ENCODE measurements at regions not wholly inside any gene's neighbourhood (a gene's known extent, or its start where the extent isn't known, plus 50 kb on each side); places are given as distances from the start of the nearest gene placed in this dataset.
A peak's percentile ranks its signal among the peaks of the same experiment; 100 is the strongest.
"Not testable (repeated sequence)": the region's sequence is repeated elsewhere in the genome, so short reads cannot be mapped to it uniquely, and the experiment has no call there.

GRCh38 chr2:87466591-87467120 lies 281.2 kb upstream of the PLGLB2 start:
- TF ChIP-seq CTCF (IDR thresholded peaks at IDR 0.05) = peak in 1 of 5 experiments; percentile 13
- H3K27me3 ChIP-seq; H3K36me3 ChIP-seq; intact Hi-C loops (cut with DNase I; ENCODE audit: low total_unique reads); in situ Hi-C loops (cut with MboI; ENCODE audit: low pct_ligation_motif_present in 1 of 4, low pct_unique_long_range_greater_than_20kb in 1 of 4, low sequenced_read_pairs in 3 of 4); H3K4me1 ChIP-seq; H3K27ac ChIP-seq; H3K4me3 ChIP-seq; H3K9me3 ChIP-seq: not testable (repeated sequence)
- 51 to 82% methylated on average over 4 to 6 of the region's 8 CpGs for WGBS, 2 donors (ENCODE audit: low coverage in 1 of 2)
- peak; percentile 68 for DNase-seq

GRCh38 chr2:87468429-87468981 lies 279.4 kb upstream of the PLGLB2 start:
- H3K36me3 ChIP-seq; DNase-seq; H3K4me3 ChIP-seq; intact Hi-C loops (cut with DNase I; ENCODE audit: low total_unique reads); H3K4me1 ChIP-seq; in situ Hi-C loops (cut with MboI; ENCODE audit: low pct_ligation_motif_present in 1 of 4, low pct_unique_long_range_greater_than_20kb in 1 of 4, low sequenced_read_pairs in 3 of 4); H3K9me3 ChIP-seq; H3K27me3 ChIP-seq: not testable (repeated sequence)
- H3K27ac ChIP-seq = peak overlapping the region; percentile 9 to 48 (median 34)
- WGBS, 2 donors (ENCODE audit: low coverage in 1 of 2) = 78 to 100% methylated on average over 1 to 11 of the region's 12 CpGs

- in situ Hi-C loops (cut with MboI; ENCODE audit: low pct_ligation_motif_present in 1 of 4, low pct_unique_long_range_greater_than_20kb in 1 of 4, low sequenced_read_pairs in 3 of 4); H3K36me3 ChIP-seq; H3K4me1 ChIP-seq; H3K4me3 ChIP-seq; H3K9me3 ChIP-seq; H3K27me3 ChIP-seq; intact Hi-C loops (cut with DNase I; ENCODE audit: low total_unique reads): not testable (repeated sequence)
- DNase-seq = peak; percentile 61
- WGBS, 2 donors (ENCODE audit: low coverage in 1 of 2) = 40 to 66% methylated on average over 1 to 15 of the region's 19 CpGs
- H3K27ac ChIP-seq = peak overlapping the region; percentile 35 to 44 (median 42)
These were observed 278.4 kb upstream of the PLGLB2 start for GRCh38 chr2:87469180-87470151.

GRCh38 chr2:87470381-87471380 lies 277.2 kb upstream of the PLGLB2 start:
- peak; percentile 40 for DNase-seq
- H3K4me3 ChIP-seq; H3K36me3 ChIP-seq; in situ Hi-C loops (cut with MboI; ENCODE audit: low pct_ligation_motif_present in 1 of 4, low pct_unique_long_range_greater_than_20kb in 1 of 4, low sequenced_read_pairs in 3 of 4); intact Hi-C loops (cut with DNase I; ENCODE audit: low total_unique reads); H3K9me3 ChIP-seq; H3K27me3 ChIP-seq; H3K4me1 ChIP-seq: not testable (repeated sequence)
- H3K27ac ChIP-seq = peak overlapping the region; percentile 7 to 52 (median 45)
- WGBS, 2 donors (ENCODE audit: low coverage in 1 of 2) = 75% methylated on average over 20 of the region's 25 CpGs; no CpG with 5 or more reads in 1 of the 2 donors

- H3K27me3 ChIP-seq; H3K4me1 ChIP-seq; DNase-seq; H3K9me3 ChIP-seq; in situ Hi-C loops (cut with MboI; ENCODE audit: low pct_ligation_motif_present in 1 of 4, low pct_unique_long_range_greater_than_20kb in 1 of 4, low sequenced_read_pairs in 3 of 4); H3K36me3 ChIP-seq; intact Hi-C loops (cut with DNase I; ENCODE audit: low total_unique reads); H3K4me3 ChIP-seq: not testable (repeated sequence)
- WGBS, 2 donors (ENCODE audit: low coverage in 1 of 2) = 63% methylated on average over 3 of the region's 3 CpGs; no CpG with 5 or more reads in 1 of the 2 donors
- H3K27ac ChIP-seq = peak overlapping the region in 1 of 4 donors; percentile 52
These were observed 276.4 kb upstream of the PLGLB2 start for GRCh38 chr2:87471478-87471877.
